H9 (cell line): ENCODE measurements at regions not wholly inside any gene's neighbourhood (a gene's known extent, or its start where the extent isn't known, plus 50 kb on each side); places are given as distances from the start of the nearest gene placed in this dataset.
A peak's percentile ranks its signal among the peaks of the same experiment; 100 is the strongest.

Experiments
- DNase-seq: peaks from one replicate; pipeline ENCODE4 v3.0.0-alpha.2; 2017
- H2AFZ ChIP-seq: one replicate; pipeline ENCODE4 v1.6.1; 2013; ENCODE audit warnings: mild to moderate bottlenecking, low read length, control low read depth, moderate library complexity
- H2AK5ac ChIP-seq: 2 replicates; pipeline ENCODE4 v1.6.1; 2013; ENCODE audit warnings: low read length, control low read depth, mixed read lengths; ENCODE audit not compliant: insufficient read length
- H2BK120ac ChIP-seq: one replicate; pipeline ENCODE4 v1.6.1; 2013; ENCODE audit warnings: low read depth, mild to moderate bottlenecking, low read length, control low read depth, inconsistent platforms; ENCODE audit not compliant: poor library complexity, severe bottlenecking
- H2BK12ac ChIP-seq: 2 replicates; pipeline ENCODE4 v1.6.1; 2013; ENCODE audit warnings: low read length, control low read depth, mixed read lengths, low read depth; ENCODE audit not compliant: insufficient read length
- H2BK15ac ChIP-seq: 2 replicates; pipeline ENCODE4 v1.6.1; 2013; ENCODE audit warnings: low read depth, low read length, control low read depth
- H2BK20ac ChIP-seq: one replicate; pipeline ENCODE4 v1.6.1; 2013; ENCODE audit warnings: low read depth, mild to moderate bottlenecking, low read length, control low read depth, inconsistent platforms; ENCODE audit not compliant: poor library complexity, severe bottlenecking
- H2BK5ac ChIP-seq: 2 replicates; pipeline ENCODE4 v1.6.1; 2013; ENCODE audit warnings: low read length, control low read depth, mixed read lengths; ENCODE audit not compliant: insufficient read length
- H3K14ac ChIP-seq: 2 replicates; pipeline ENCODE4 v1.6.1; 2013; ENCODE audit warnings: low read length, control low read depth; ENCODE audit not compliant: insufficient read depth
- H3K18ac ChIP-seq: 2 replicates; pipeline ENCODE4 v1.6.1; 2013; ENCODE audit warnings: low read depth, mild to moderate bottlenecking, mixed read lengths, low read length, control low read depth; ENCODE audit not compliant: insufficient read length
- H3K23ac ChIP-seq: 2 replicates; pipeline ENCODE4 v1.6.1; 2013; ENCODE audit warnings: low read length, control low read depth, mixed read lengths, low read depth; ENCODE audit not compliant: insufficient read length
- H3K23me2 ChIP-seq: 2 replicates; pipeline ENCODE4 v1.6.1; 2013; ENCODE audit warnings: low read depth, mild to moderate bottlenecking, mixed read lengths, low read length, control low read depth; ENCODE audit not compliant: insufficient read length, poor library complexity, severe bottlenecking
- H3K27ac ChIP-seq: 2 replicates; pipeline ENCODE4 v1.5.1; 2013; ENCODE audit warnings: low read length, control low read depth, mixed read lengths, low read depth; ENCODE audit not compliant: insufficient read length
- H3K27me3 ChIP-seq: 2 replicates; pipeline ENCODE4 v1.6.1; 2013; ENCODE audit warnings: low read length, control low read depth, inconsistent platforms; ENCODE audit not compliant: insufficient read depth
- H3K4ac ChIP-seq: 2 replicates; pipeline ENCODE4 v1.6.1; 2013; ENCODE audit warnings: low read depth, mild to moderate bottlenecking, control low read depth, inconsistent platforms, low read length, moderate library complexity
- H3K4me1 ChIP-seq: 2 replicates; pipeline ENCODE4 v1.6.1; 2013; ENCODE audit warnings: low read length, control low read depth, inconsistent platforms; ENCODE audit not compliant: insufficient read depth
- H3K4me2 ChIP-seq: 2 replicates; pipeline ENCODE4 v1.6.1; 2013; ENCODE audit warnings: low read length, control low read depth, mixed read lengths; ENCODE audit not compliant: insufficient read length, insufficient read depth
- H3K56ac ChIP-seq: 2 replicates; pipeline ENCODE4 v1.6.1; 2013; ENCODE audit warnings: low read depth, mild to moderate bottlenecking, mixed read lengths, low read length, control low read depth; ENCODE audit not compliant: insufficient read length
- H3K79me1 ChIP-seq: 2 replicates; pipeline ENCODE4 v1.6.1; 2013; ENCODE audit warnings: low read depth, mild to moderate bottlenecking, moderate library complexity, low read length, control low read depth, inconsistent platforms; ENCODE audit not compliant: insufficient read depth, poor library complexity, severe bottlenecking
- H3K79me2 ChIP-seq: 2 replicates; pipeline ENCODE4 v1.6.1; 2013; ENCODE audit warnings: low read length, control low read depth, inconsistent platforms; ENCODE audit not compliant: insufficient read depth
- H3K9ac ChIP-seq: 2 replicates; pipeline ENCODE4 v1.6.1; 2013; ENCODE audit warnings: low read length, control low read depth, mixed read lengths; ENCODE audit not compliant: insufficient read length; ENCODE audit errors: extremely low read depth
- H3K9me3 ChIP-seq: one replicate; pipeline ENCODE4 v1.6.1; 2013; ENCODE audit warnings: low read depth, low read length, inconsistent platforms; ENCODE audit not compliant: control insufficient read depth
- H3T11ph ChIP-seq: one replicate; pipeline ENCODE4 v1.6.1; 2013; ENCODE audit warnings: mild to moderate bottlenecking, low read length, control low read depth, inconsistent platforms
- H4K20me1 ChIP-seq: one replicate; pipeline ENCODE4 v1.6.1; 2013; ENCODE audit not compliant: control insufficient read depth, insufficient read length, insufficient read depth
- H4K5ac ChIP-seq: 2 replicates; pipeline ENCODE4 v1.6.1; 2013; ENCODE audit warnings: low read depth, mild to moderate bottlenecking, mixed read lengths, low read length, control low read depth; ENCODE audit not compliant: insufficient read length
- H4K8ac ChIP-seq: replicated peaks from 2 replicates; pipeline ENCODE4 v1.6.1; 2013; ENCODE audit warnings: low read length, control low read depth, mixed read lengths, low read depth; ENCODE audit not compliant: insufficient read length
- H4K91ac ChIP-seq: 2 replicates; pipeline ENCODE4 v1.6.1; 2013; ENCODE audit warnings: low read depth, mild to moderate bottlenecking, moderate library complexity, mixed read lengths, low read length, control low read depth; ENCODE audit not compliant: insufficient read length
- H3K27ac Mint-ChIP-seq, 3 experiments: 2 replicates in 2 of 3; 3 replicates in 1 of 3; pipeline ENCODE4 v1.8.0; 2020 to 2021; ENCODE audit warnings: mixed read lengths in 3 of 3, mild to moderate bottlenecking in 1 of 3, moderate library complexity in 1 of 3
- H3K27me3 Mint-ChIP-seq: 2 replicates; pipeline ENCODE4 v1.8.0; 2021; ENCODE audit warnings: low read depth, mild to moderate bottlenecking, moderate library complexity, mixed read lengths
- H3K36me3 Mint-ChIP-seq, 3 experiments: 2 replicates in 2 of 3; 3 replicates in 1 of 3; pipeline ENCODE4 v1.8.0; 2020 to 2021; ENCODE audit warnings: low read depth in 3 of 3, mixed read lengths in 3 of 3; ENCODE audit not compliant: insufficient read depth in 1 of 3
- H3K4me1 Mint-ChIP-seq, 2 experiments: 2 replicates each; pipeline ENCODE4 v1.8.0; 2020; ENCODE audit warnings: mixed read lengths in 2 of 2
- H3K4me3 Mint-ChIP-seq, 2 experiments: 2 replicates in 1 of 2; 3 replicates in 1 of 2; pipeline ENCODE4 v1.8.0; 2020 to 2021; ENCODE audit warnings: mild to moderate bottlenecking in 2 of 2, mixed read lengths in 2 of 2, moderate library complexity in 1 of 2
- H3K9me3 Mint-ChIP-seq, 2 experiments: 2 replicates in 1 of 2; 3 replicates in 1 of 2; pipeline ENCODE4 v1.8.0; 2020; ENCODE audit warnings: mild to moderate bottlenecking in 2 of 2, mixed read lengths in 2 of 2, moderate library complexity in 1 of 2
- CTCF ChIP-seq: fragments of 200-600 bp; sonication (generic); conservative IDR thresholded peaks from 3 replicates; pipeline ENCODE4 v1.8.0; 2021; ENCODE audit warnings: antibody characterized with exemption, mild to moderate bottlenecking
- WGBS: extraction: QIAGEN DNeasy Blood & Tissue Kit; methylation state at CpG from one replicate; pipeline ENCODE4 v1.1.7; 2013; ENCODE audit warnings: missing lambda C conversion rate, low lambda C conversion rate, mixed read lengths; ENCODE audit not compliant: insufficient read length; ENCODE audit errors: extremely low coverage; 5-methylcytosine and 5-hydroxymethylcytosine counted together

DNA sequence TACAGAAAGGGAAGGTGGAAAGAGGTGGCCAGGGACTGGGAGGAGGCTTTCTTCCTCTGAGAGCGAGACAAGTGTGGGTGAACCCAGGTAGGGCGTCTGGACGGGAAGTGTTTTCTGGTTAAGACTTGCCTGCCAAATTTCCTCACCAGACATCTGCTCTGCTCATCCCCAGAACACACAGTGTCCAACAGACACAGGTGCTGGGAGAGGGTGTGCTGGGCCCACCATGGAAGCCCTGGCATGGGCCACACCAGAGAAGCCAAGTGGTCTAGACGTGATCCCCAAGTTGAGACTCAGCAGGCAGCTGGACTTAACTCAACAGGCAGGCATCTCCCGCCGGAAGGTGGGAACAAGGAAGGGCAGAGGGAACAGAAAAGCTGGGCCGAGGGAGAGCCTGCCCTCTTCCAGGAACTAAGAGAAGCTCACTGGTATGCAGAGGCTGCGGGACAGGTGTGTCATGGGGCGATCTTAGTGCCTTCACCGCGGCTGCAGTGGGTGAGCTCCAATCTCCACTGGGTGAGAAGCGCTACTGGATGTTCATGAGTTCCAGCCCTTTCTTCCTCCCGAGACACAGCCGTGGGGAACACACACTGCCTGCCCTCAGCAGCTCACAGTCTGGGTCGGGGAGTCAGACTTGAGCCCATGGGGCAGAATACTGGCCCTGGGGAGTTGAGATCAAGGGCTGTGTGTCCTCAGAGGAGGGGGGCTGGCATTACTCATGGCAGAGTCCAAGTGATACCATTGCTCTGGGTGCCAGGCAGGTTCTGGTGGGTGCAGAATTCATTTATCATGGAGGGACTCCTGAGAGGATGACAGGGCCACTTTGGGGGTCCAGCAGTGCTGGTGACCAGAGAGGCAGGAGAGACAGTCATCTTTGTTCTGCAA, 110.2 kb downstream of the CPZ start:
- H3K9me3 Mint-ChIP-seq: no peaks in the 10 kb centered on the region
- H2BK5ac ChIP-seq: no peak overlapping the region

More for the DNA sequence above, 110.2 kb downstream of the CPZ start:
- Histone ChIP-seq H4K8ac (no peak overlapping the region), H3K9ac (no peak overlapping the region), H3K23me2 (no peaks in the 10 kb centered on the region), H3K23ac (no peak overlapping the region), H3K14ac (no peak overlapping the region), H3K4ac (no peak overlapping the region), H3K4me2 (no peak overlapping the region), H3K56ac (no peak overlapping the region), H2AK5ac (no peak overlapping the region), H3K79me1 (no peaks in the 10 kb centered on the region), H4K5ac (no peak overlapping the region), H3K18ac (no peak overlapping the region), H3T11ph (no peak overlapping the region), H3K4me1 (no peaks in the 10 kb centered on the region), H2BK20ac (no peak overlapping the region), H2BK12ac (no peak overlapping the region), H4K20me1 (no peaks in the 10 kb centered on the region), H3K27ac (no peak overlapping the region), H4K91ac (no peak overlapping the region), H3K9me3 (no peaks in the 10 kb centered on the region), H2BK120ac (no peak overlapping the region), H3K79me2 (no peaks in the 10 kb centered on the region), H3K27me3 (no peaks in the 10 kb centered on the region), H2BK15ac (no peak overlapping the region), H2AFZ (no peak overlapping the region)
- Mint-ChIP-seq H3K4me3 (no peak overlapping the region; a peak in 1 of 5 replicates), H3K36me3 (no peaks in the 10 kb centered on the region), H3K27ac (peak overlapping the region in 1 of 3 experiments; percentile 27; a peak in 1 of 7 replicates), H3K27me3 (peaks cover 17% of the 10 kb centered on the region), H3K4me1 (peaks cover 8 to 38% of the 10 kb centered on the region in 2 experiments)
- TF ChIP-seq CTCF: no peak
- WGBS: no CpG with 5 or more reads among the region's 15 CpGs
- DNase-seq: peak; percentile 24
